ENCODE measurements at regions not wholly inside any gene's neighbourhood (a gene's known extent, or its start where the extent isn't known, plus 50 kb on each side); places are given as distances from the start of the nearest gene placed in this dataset.

DNA sequence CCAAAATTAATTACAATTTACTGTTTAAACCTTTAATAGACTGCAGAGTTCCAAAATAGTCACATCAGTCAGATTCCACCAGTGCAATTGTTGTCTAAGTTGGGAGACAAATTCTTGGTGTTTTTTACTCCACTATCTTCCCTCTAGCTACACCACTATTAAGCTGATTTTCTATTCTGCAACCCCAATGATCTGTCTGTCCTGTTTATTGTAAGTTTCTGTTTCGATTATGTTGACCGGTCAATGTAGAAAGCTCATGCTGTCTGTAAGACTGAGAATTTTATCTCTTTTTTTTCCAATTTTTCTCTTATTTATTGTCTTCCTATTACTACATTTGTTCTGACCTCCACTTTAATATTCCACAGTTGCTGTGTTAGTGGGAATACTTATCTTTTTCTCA is 557.5 kb downstream of the SH2D4B start:
- no peaks in the 10 kb centered on the region for H3K36me3 ChIP-seq (ENCODE audit: control insufficient read depth in 2 of 2, insufficient read depth in 2 of 2, low read length in 1 of 2)
- no peak overlapping the region for H3K4me3 ChIP-seq (ENCODE audit: low read depth in 1 of 2, low read length in 2 of 2)
- H3K4me1 ChIP-seq (ENCODE audit: control insufficient read depth in 2 of 2, insufficient read depth in 2 of 2, low read length in 1 of 2) = no peaks in the 10 kb centered on the region
- no peak overlapping the region for H3K27ac ChIP-seq (ENCODE audit: low read depth in 2 of 2, low read length in 1 of 2)
- no peaks in the 10 kb centered on the region for H3K27me3 ChIP-seq (ENCODE audit: control insufficient read depth in 1 of 2, insufficient read depth in 2 of 2, low read length in 2 of 2)
- H3K9me3 ChIP-seq (ENCODE audit: control insufficient read depth in 2 of 2, insufficient read depth in 1 of 2, low read depth in 1 of 2, low read length in 1 of 2) = peaks cover 0 to 5% of the 10 kb centered on the region in 2 donors
- 89 to 94% methylated on average over 2 of the region's 2 CpGs for WGBS, 2 donors

DNA sequence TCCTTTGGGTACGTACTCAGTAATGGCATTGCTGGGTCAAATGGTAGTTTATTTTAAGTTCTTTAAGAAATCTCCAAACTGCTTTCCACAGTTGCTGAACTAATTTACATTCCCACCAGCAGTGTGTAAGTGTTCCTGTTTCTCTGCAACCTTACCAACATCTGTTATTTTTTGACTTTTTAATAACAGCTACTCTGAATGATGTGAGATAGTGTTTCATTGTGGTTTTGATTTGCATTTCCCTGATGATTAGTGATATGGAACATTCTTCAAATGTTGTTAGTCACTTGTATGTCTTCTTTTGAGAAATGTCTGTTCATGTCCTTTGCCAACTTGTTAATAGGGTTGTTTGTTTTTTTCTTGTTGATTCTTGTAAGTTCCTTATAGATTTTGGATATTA is 558.9 kb downstream of the SH2D4B start:
- WGBS, 2 donors = 60 to 76% methylated on average over 1 of the region's 1 CpG
- H3K27ac ChIP-seq (ENCODE audit: low read depth in 2 of 2, low read length in 1 of 2) = no peak overlapping the region
- H3K27me3 ChIP-seq (ENCODE audit: control insufficient read depth in 1 of 2, insufficient read depth in 2 of 2, low read length in 2 of 2) = no peaks in the 10 kb centered on the region
- no peaks in the 10 kb centered on the region for H3K36me3 ChIP-seq (ENCODE audit: control insufficient read depth in 2 of 2, insufficient read depth in 2 of 2, low read length in 1 of 2)
- no peaks in the 10 kb centered on the region for H3K4me1 ChIP-seq (ENCODE audit: control insufficient read depth in 2 of 2, insufficient read depth in 2 of 2, low read length in 1 of 2)
- no peak overlapping the region for H3K4me3 ChIP-seq (ENCODE audit: low read depth in 1 of 2, low read length in 2 of 2)
- H3K9me3 ChIP-seq (ENCODE audit: control insufficient read depth in 2 of 2, insufficient read depth in 1 of 2, low read depth in 1 of 2, low read length in 1 of 2) = peaks cover 0 to 5% of the 10 kb centered on the region in 2 donors

DNA sequence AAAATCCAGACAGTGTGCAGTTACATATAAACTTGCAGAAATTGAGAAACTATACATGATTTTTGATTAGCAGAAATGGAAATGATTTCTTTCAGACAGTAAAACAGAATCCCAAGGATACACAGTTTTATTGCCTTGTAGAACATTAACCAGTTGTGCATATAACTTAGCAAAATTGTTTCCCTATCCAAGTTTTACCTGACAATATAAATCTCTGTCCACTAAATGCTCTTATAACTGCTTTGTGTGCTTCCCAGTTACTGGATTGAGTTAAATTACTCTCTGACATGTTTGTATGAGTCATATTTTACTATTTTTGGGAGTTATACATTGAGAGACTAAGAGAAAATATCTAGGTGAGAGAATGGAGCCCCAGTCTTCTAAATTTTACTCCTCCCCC is 563.4 kb downstream of the SH2D4B start:
- Histone ChIP-seq H3K9me3 (ENCODE audit: control insufficient read depth in 2 of 2, insufficient read depth in 1 of 2, low read depth in 1 of 2, low read length in 1 of 2) (no peaks in the 10 kb centered on the region), H3K36me3 (ENCODE audit: control insufficient read depth in 2 of 2, insufficient read depth in 2 of 2, low read length in 1 of 2) (no peaks in the 10 kb centered on the region), H3K27ac (ENCODE audit: low read depth in 2 of 2, low read length in 1 of 2) (no peak overlapping the region), H3K27me3 (ENCODE audit: control insufficient read depth in 1 of 2, insufficient read depth in 2 of 2, low read length in 2 of 2) (no peaks in the 10 kb centered on the region), H3K4me1 (ENCODE audit: control insufficient read depth in 2 of 2, insufficient read depth in 2 of 2, low read length in 1 of 2) (no peaks in the 10 kb centered on the region), H3K4me3 (ENCODE audit: low read depth in 1 of 2, low read length in 2 of 2) (no peak overlapping the region)

DNA sequence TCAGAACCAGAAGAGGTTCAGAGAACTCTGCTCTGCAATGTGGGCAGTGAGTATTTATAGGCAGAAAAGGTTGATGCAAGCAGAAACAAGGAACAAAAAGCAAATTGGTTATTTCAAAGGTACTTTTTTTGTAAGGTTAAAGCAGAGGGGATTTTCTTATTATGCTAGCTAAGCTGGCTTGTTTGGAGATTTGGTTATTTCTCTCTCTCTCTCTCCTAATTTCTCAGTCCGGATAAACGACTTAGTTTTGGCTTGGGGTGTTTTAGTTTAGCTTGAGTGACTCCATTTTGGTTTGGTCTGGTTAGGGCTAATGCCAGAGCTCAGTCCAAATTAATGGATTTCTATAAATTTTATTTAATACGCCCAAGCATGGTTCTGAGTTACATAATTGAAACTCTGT is 566.8 kb downstream of the SH2D4B start:
- Histone ChIP-seq H3K36me3 (ENCODE audit: control insufficient read depth in 2 of 2, insufficient read depth in 2 of 2, low read length in 1 of 2) (no peaks in the 10 kb centered on the region), H3K27ac (ENCODE audit: low read depth in 2 of 2, low read length in 1 of 2) (no peak overlapping the region), H3K27me3 (ENCODE audit: control insufficient read depth in 1 of 2, insufficient read depth in 2 of 2, low read length in 2 of 2) (no peaks in the 10 kb centered on the region), H3K9me3 (ENCODE audit: control insufficient read depth in 2 of 2, insufficient read depth in 1 of 2, low read depth in 1 of 2, low read length in 1 of 2) (no peaks in the 10 kb centered on the region), H3K4me3 (ENCODE audit: low read depth in 1 of 2, low read length in 2 of 2) (no peak overlapping the region), H3K4me1 (ENCODE audit: control insufficient read depth in 2 of 2, insufficient read depth in 2 of 2, low read length in 1 of 2) (no peaks in the 10 kb centered on the region)
- 78 to 81% methylated on average over 3 of the region's 3 CpGs for WGBS, 2 donors

DNA sequence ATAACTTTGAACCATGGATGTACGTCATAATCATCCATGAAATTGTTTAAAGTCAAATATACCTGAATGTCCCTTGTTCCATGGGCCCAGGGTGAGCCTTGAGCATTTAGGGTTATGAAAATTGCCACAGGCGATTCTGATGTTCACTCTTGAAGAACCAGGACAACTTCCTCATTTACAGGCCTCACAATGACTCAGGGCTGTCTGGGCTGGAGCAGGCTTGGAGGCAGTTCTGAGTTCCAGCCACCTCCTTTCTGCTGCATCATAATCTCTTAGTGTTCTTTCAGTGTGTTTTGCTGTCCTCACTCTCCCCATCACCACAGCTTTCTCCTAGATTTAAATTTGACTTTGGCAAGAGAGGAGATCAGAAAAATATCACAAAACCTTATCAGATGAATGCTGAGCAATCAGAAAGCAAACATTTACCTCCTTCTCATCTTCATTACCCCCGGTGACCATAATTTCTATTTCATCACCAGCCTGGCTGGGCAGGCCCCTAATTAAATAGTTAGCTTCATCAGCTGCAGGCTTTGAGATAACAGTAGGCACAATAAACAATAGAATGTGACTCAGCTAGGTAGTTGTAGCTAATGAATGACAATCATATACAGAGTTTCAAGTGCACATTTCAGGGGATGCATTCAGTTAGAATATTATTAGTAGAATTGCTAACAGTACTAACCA is 571.0 kb downstream of the SH2D4B start:
- Histone ChIP-seq H3K4me1 (ENCODE audit: control insufficient read depth in 2 of 2, insufficient read depth in 2 of 2, low read length in 1 of 2) (no peaks in the 10 kb centered on the region), H3K36me3 (ENCODE audit: control insufficient read depth in 2 of 2, insufficient read depth in 2 of 2, low read length in 1 of 2) (no peaks in the 10 kb centered on the region), H3K27me3 (ENCODE audit: control insufficient read depth in 1 of 2, insufficient read depth in 2 of 2, low read length in 2 of 2) (no peaks in the 10 kb centered on the region), H3K9me3 (ENCODE audit: control insufficient read depth in 2 of 2, insufficient read depth in 1 of 2, low read depth in 1 of 2, low read length in 1 of 2) (no peaks in the 10 kb centered on the region), H3K27ac (ENCODE audit: low read depth in 2 of 2, low read length in 1 of 2) (no peak overlapping the region), H3K4me3 (ENCODE audit: low read depth in 1 of 2, low read length in 2 of 2) (no peak overlapping the region)
- WGBS, 2 donors = 58 to 63% methylated on average over 3 of the region's 3 CpGs

DNA sequence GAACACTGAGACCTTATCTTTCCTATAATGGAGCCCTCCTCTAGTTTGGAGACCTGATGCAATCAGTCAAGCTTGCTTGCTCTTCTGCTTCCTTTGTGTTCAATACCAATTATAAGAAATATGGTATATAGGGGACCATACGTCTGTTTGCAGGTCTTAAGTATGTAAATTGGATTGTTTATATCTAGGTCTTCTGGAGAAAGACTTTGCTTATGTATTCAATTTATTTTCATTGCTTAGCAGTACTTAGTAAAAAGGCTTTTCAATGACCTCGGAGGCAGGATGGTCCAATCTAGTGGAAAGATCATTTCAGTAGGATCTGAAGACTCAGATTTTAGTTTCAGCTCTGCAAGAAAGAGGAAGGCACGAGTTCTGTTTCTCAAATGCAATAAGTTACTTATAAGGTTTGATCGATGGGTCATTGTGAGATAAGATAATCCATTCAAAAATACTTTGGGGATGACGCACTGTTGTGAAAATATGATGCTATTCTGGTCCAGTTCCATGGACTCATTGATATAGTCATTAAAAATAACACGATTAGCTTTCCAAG is 571.6 kb downstream of the SH2D4B start:
- Histone ChIP-seq H3K9me3 (ENCODE audit: control insufficient read depth in 2 of 2, insufficient read depth in 1 of 2, low read depth in 1 of 2, low read length in 1 of 2) (no peaks in the 10 kb centered on the region), H3K4me3 (ENCODE audit: low read depth in 1 of 2, low read length in 2 of 2) (no peak overlapping the region), H3K4me1 (ENCODE audit: control insufficient read depth in 2 of 2, insufficient read depth in 2 of 2, low read length in 1 of 2) (no peaks in the 10 kb centered on the region), H3K27me3 (ENCODE audit: control insufficient read depth in 1 of 2, insufficient read depth in 2 of 2, low read length in 2 of 2) (no peaks in the 10 kb centered on the region), H3K27ac (ENCODE audit: low read depth in 2 of 2, low read length in 1 of 2) (no peak overlapping the region), H3K36me3 (ENCODE audit: control insufficient read depth in 2 of 2, insufficient read depth in 2 of 2, low read length in 1 of 2) (no peaks in the 10 kb centered on the region)
- WGBS, 2 donors = 72 to 80% methylated on average over 6 of the region's 6 CpGs

DNA sequence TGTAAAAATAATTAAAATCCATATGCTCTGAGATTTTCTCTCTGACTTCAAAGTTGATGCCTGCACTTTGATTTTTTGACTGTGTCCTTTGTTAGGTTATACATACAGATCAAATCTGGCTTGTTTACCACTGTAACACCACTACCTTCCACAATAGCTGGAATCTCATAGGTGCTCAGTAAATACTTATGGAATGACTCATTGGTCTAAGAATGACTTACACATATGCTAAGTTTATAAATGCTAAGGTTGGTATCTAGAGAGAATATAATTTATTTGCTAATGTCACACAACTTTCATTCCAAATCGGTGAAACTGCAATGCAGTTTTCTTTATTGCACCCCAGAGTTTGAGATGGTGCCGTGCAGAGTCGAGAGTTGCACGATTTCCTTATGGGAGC is 578.5 kb downstream of the SH2D4B start:
- Histone ChIP-seq H3K27ac (ENCODE audit: low read depth in 2 of 2, low read length in 1 of 2) (no peak overlapping the region), H3K4me3 (ENCODE audit: low read depth in 1 of 2, low read length in 2 of 2) (no peak overlapping the region), H3K4me1 (ENCODE audit: control insufficient read depth in 2 of 2, insufficient read depth in 2 of 2, low read length in 1 of 2) (no peaks in the 10 kb centered on the region), H3K36me3 (ENCODE audit: control insufficient read depth in 2 of 2, insufficient read depth in 2 of 2, low read length in 1 of 2) (no peaks in the 10 kb centered on the region), H3K9me3 (ENCODE audit: control insufficient read depth in 2 of 2, insufficient read depth in 1 of 2, low read depth in 1 of 2, low read length in 1 of 2) (no peaks in the 10 kb centered on the region), H3K27me3 (ENCODE audit: control insufficient read depth in 1 of 2, insufficient read depth in 2 of 2, low read length in 2 of 2) (no peaks in the 10 kb centered on the region)
- WGBS, 2 donors = 64 to 67% methylated on average over 4 of the region's 4 CpGs

DNA sequence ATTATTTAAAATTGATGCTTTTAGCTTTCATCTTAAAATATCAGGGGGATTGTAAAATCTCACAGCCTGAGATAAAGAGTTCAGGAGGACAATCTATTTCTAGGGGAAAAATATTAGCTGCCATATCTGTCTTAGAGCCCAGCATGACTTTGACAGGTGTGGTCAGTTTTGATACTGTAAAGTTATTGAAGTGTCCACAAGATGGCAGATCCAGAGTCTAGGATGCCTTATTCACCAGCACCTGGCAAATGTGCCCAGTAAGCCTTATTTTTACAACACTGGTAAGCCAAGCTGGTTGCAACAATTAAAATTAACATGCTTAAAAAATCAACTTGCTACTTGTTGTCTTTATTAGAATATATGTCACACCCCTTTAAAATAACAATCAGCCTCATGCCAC is 579.3 kb downstream of the SH2D4B start:
- no peaks in the 10 kb centered on the region for H3K4me1 ChIP-seq (ENCODE audit: control insufficient read depth in 2 of 2, insufficient read depth in 2 of 2, low read length in 1 of 2)
- no peak overlapping the region for H3K27ac ChIP-seq (ENCODE audit: low read depth in 2 of 2, low read length in 1 of 2)
- no peak overlapping the region for H3K4me3 ChIP-seq (ENCODE audit: low read depth in 1 of 2, low read length in 2 of 2)
- H3K9me3 ChIP-seq (ENCODE audit: control insufficient read depth in 2 of 2, insufficient read depth in 1 of 2, low read depth in 1 of 2, low read length in 1 of 2) = no peaks in the 10 kb centered on the region
- H3K36me3 ChIP-seq (ENCODE audit: control insufficient read depth in 2 of 2, insufficient read depth in 2 of 2, low read length in 1 of 2) = no peaks in the 10 kb centered on the region
- no peaks in the 10 kb centered on the region for H3K27me3 ChIP-seq (ENCODE audit: control insufficient read depth in 1 of 2, insufficient read depth in 2 of 2, low read length in 2 of 2)

DNA sequence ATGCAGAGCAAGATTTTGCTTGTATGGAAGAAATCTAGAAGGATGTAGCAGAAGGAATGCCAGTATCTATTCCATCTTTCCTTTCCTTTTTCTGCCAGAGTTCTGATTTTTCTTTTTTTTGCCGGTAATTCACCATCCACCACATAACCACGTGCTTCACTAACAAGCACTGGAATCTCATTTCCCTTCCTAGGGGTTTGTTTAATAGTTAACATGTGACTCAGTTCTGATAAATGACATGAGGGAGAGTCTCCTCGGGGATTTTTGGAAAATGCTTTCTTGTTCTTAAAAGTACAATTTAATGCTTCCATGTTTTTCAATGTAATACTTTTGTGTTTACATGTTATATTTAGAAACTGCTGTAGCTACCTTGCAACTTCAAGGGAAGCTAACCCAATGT is 590.2 kb downstream of the SH2D4B start:
- whole genome bisulfite sequencing, 2 donors = 39 to 46% methylated on average over 3 of the region's 3 CpGs
- Histone ChIP-seq H3K27ac (ENCODE audit: low read depth in 2 of 2, low read length in 1 of 2) (no peak overlapping the region), H3K27me3 (ENCODE audit: control insufficient read depth in 1 of 2, insufficient read depth in 2 of 2, low read length in 2 of 2) (no peaks in the 10 kb centered on the region), H3K4me1 (ENCODE audit: control insufficient read depth in 2 of 2, insufficient read depth in 2 of 2, low read length in 1 of 2) (no peaks in the 10 kb centered on the region), H3K4me3 (ENCODE audit: low read depth in 1 of 2, low read length in 2 of 2) (no peak overlapping the region), H3K36me3 (ENCODE audit: control insufficient read depth in 2 of 2, insufficient read depth in 2 of 2, low read length in 1 of 2) (no peaks in the 10 kb centered on the region), H3K9me3 (ENCODE audit: control insufficient read depth in 2 of 2, insufficient read depth in 1 of 2, low read depth in 1 of 2, low read length in 1 of 2) (no peaks in the 10 kb centered on the region)

DNA sequence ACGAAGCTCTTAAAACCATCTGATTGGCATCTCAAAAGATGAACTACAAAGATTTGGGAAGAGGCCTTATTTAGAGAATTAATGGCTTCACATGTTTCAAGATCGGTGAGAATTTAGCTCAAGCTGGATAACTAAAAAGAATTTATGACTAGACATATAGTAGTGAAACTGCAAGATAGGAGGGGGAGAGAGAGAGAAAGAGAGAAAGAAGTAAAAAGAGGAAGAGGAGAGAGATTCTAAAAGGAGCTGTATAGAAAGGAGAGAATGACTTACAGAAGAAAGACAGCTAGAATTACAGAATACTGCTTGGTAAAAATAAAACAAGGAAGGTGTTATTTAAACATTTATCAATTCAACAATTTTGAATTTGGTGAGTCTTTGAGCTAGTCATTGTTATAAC is 592.3 kb downstream of the SH2D4B start:
- Histone ChIP-seq H3K4me3 (ENCODE audit: low read depth in 1 of 2, low read length in 2 of 2) (no peak overlapping the region), H3K27me3 (ENCODE audit: control insufficient read depth in 1 of 2, insufficient read depth in 2 of 2, low read length in 2 of 2) (no peaks in the 10 kb centered on the region), H3K9me3 (ENCODE audit: control insufficient read depth in 2 of 2, insufficient read depth in 1 of 2, low read depth in 1 of 2, low read length in 1 of 2) (no peaks in the 10 kb centered on the region), H3K36me3 (ENCODE audit: control insufficient read depth in 2 of 2, insufficient read depth in 2 of 2, low read length in 1 of 2) (no peaks in the 10 kb centered on the region), H3K27ac (ENCODE audit: low read depth in 2 of 2, low read length in 1 of 2) (no peak overlapping the region), H3K4me1 (ENCODE audit: control insufficient read depth in 2 of 2, insufficient read depth in 2 of 2, low read length in 1 of 2) (no peaks in the 10 kb centered on the region)
- 86% methylated on average over 2 of the region's 2 CpGs for WGBS, 2 donors

Data from esophagus (tissue), 2 donors.